Fibroblast of peridontal ligament (primary cell): ENCODE measurements at regions not wholly inside any gene's neighbourhood (a gene's known extent, or its start where the extent isn't known, plus 50 kb on each side); places are given as distances from the start of the nearest gene placed in this dataset.

Source experiments
- DNase-seq: peaks from one replicate; pipeline ENCODE4 v3.0.0-alpha.2; 2010; ENCODE audit errors: extremely low read depth

- DNase-seq = peak; percentile 83
Observed at GRCh38 chr14:65281991-65282895, 130.3 kb upstream of the FUT8 start.

DNA sequence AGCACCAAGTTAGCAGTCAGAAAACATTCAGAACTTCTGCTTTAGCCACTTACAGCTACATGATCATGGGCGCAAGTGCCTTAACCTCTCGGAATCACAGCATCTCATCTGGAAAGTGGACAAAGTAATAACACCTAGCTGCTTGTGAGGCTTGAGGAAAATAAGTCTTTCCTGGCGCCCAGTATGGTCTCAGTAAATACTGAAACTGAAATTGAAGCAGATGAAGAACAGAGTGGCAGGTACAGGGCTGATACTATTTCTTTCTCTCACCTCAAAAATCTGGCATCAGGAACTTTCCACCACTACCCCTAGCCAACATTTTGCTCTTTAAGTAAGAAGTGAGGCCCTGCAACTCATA lies 129.7 kb upstream of the FUT8 start:
- DNase-seq = no peak

DNA sequence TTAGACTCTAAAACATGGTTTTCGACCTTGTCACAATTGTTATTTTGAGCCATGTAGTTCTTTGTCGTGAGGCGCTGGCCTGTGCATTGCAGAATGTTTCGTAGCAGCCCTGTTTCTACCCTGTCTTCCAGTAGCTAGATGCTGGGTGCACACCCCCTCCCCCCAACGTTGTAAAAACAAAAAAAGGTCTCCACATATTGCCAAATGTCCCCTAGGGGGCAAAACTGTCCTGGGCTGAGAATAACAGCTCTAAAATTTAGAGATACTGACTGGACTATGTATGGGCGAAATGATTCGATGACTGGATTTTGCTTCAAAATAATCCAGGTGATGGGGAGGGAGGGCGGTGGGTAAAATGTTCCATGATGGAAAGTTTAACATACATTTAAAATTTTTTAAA lies 126.1 kb upstream of the FUT8 start:
- DNase-seq = peak; percentile 20

GRCh38 chr14:65287264-65288131 lies 125.0 kb upstream of the FUT8 start:
- no peak for DNase-seq

GRCh38 chr14:65290830-65291229 lies 121.7 kb upstream of the FUT8 start:
- DNase-seq = peak; percentile 87

GRCh38 chr14:65291531-65291930 lies 121.0 kb upstream of the FUT8 start:
- DNase-seq = no peak

DNA sequence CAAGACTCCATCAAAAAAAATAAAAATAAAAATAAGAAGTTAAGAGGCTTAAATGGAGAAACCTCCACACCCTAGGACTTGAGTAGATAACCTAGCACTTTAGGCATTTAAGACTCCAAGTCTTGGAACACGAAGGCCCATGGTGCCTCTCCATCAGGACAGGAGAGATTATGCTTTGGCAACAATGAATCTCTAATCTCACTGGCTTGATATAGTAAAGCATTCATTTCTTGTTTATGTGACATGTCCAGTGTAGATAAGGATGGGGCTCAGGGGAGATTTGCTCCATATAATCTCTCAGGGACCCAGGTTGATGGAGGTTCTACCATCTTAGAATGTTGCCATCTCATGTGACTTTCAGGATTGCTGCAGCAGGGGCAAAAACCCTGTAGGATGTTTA lies 117.7 kb upstream of the FUT8 start:
- no peak for DNase-seq

GRCh38 chr14:65296402-65296801 lies 116.1 kb upstream of the FUT8 start:
- DNase-seq = peak; percentile 37

DNA sequence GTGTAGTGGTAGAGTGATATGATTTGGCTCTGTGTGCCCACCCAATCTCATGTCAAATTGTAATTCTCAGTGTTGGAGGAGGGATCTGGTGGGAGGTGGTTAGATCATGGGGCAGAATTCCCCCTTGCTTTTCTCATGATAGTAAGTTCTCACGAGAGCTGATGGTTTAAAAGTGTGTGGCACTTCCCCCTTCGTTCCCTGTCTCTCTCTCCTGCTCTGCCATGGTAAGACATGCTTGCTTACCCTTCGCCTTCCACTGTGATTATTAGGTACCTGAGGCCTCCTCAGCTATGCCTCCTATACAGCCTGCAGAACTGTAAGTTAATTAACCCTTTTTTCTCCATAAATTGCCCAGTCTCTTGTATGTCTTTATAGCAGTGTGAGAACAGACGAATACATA lies 115.7 kb upstream of the FUT8 start:
- DNase-seq = no peak

DNA sequence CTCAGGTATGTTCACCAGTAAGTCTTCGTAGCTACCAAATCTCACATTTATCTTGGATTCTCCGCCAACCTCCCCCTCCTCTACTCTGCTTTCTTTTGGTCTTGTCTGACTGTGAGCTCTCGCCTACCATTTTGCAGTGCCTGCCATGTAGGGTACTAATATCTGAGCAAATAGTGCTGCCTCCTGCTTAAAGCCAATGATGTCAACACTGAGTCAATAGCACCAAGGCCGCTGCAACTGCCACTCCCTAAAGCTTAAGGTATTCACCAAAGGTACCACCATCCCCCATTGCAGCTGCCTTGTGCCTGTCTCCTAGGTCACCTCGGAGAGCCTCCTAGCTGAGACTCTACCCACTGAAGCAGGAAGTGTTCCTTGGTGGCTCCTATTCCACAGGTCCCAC lies 114.8 kb upstream of the FUT8 start:
- no peak for DNase-seq

- no peak for DNase-seq
Observed at GRCh38 chr14:65299826-65300225, 112.7 kb upstream of the FUT8 start.

DNA sequence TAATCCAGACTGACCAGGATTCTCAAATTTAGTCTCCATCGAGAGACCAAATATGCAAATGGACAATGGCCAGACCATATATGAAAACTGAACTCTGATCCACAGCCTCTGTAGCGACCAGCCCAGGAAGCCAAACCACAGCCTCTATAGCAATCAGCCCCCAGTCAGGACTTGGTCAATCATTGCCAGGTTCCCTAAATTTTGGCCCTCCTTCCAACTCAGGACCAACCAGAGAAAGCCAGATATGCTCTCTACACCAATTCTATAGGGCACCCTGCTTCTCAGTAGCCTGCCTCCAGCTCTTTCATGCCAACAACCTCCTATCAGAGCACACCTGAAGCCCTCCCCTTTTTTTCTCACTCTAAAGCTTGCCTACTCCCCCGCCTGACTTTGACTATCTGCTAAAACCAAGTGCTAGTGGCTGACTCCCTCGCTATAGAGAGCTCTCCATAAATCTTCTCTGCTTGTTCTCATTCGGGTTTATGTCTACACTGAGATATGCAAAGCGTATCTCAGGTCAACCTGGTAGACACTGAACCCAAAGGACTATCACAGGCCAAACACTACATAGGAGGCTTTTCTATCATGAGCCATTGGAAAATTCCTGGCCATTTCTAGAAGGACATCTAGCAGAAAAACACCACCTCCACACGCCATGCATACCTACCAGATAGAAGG lies 110.5 kb upstream of the FUT8 start:
- peak; percentile 23 for DNase-seq

DNA sequence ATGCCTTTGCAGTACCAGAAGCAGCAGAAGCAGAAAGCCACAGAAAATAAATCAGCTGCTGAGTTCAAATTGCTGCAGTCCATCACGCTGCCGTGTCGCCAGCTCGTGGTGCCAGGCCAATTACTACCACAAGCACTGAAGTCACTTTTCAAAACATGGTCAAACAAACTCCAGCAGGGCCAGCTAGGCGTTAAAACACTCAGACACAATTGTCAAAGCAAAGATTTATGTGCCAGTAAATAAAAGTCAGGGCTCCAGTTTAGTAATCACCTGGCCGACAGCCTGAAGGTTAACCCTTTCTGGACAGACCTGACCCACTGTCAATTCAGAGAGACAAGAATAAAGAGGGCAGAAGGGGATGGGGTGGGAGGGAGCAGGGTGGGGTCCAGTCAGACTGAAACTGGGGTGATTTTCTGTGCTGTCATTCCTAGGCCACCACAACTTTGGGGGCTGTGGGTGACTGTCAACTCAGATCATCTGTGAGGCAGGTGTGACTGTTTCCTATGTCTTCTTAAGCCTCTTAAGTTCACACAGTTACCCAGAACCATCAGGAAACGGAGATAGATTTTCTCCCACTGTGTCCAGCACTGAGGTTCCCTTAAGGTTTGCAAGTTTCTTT lies 109.8 kb upstream of the FUT8 start:
- no peak for DNase-seq

DNA sequence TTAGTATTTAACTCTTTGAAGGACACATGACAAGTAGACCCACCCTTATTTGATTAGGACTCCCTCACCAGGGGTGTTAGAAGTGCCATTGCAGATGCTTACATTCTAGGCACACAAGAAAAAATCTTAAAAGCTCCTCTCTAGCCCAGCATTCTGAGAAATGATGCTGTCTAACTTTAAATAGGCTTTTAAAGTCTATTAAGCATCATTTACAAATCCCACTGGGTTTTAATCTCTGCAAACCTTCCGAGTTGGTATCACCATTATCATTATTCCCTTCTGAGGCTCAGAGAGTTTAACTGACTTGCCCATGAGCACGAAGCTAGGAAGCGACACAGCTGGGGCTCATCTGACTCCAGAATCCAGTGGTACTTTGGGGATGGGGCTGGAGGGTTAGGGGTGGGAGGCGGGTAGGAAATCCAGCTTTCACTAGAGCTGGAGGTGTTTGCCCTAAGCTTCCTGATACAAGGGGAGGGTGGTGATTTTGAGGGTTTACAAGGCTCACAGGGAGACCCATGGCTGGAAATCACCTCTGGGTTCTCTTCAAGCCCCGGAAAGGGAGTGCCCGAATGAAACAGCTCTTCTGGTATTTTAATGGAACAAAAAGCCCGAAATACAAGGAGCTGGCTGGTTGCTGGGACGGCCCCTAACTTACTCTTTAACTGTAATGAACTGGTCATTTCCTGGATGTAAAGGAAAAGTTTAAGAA lies 109.2 kb upstream of the FUT8 start:
- DNase-seq = no peak

GRCh38 chr14:65303899-65304222 lies 108.7 kb upstream of the FUT8 start:
- no peak for DNase-seq

DNA sequence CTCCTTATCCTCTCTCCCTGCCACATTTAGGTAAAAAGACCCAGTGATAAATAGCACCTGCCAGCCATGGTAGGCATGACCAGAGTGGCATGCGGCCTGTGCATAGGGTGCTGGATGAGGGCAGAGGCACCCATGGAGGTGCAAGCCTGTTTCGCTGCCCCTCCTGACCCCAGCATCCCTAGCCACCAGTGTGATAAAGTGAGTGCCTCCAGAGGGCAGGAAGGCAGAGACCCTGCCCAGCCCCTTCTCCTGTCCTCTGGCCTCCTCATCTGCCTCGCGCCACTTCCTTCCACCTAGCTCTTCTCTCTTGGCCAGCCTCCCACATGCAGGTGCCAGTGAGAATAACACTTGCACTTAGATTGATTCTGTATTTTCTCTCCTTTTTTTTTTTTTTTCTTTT lies 108.3 kb upstream of the FUT8 start:
- DNase-seq = no peak

- no peak for DNase-seq
Observed at GRCh38 chr14:65304963-65305362, 107.6 kb upstream of the FUT8 start.

DNA sequence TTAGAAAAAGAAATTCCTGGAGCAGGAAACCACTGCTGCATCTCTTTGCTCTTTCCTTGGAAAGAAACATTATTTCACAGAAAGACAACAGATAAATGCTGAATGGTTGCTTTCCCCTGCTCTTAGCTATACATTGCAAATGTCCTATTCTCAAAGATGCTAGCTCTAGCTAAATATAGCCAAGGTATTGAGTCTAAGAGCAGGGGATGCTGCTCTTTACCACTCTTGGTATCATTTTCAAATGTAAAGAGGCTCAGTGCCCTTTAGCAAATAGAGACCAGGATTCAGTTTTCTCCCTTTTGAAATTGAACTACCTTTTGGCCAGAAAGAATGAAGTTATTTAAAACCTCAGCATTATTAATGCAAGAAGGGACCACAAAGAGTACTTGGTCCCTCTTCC lies 104.0 kb upstream of the FUT8 start:
- DNase-seq = no peak

DNA sequence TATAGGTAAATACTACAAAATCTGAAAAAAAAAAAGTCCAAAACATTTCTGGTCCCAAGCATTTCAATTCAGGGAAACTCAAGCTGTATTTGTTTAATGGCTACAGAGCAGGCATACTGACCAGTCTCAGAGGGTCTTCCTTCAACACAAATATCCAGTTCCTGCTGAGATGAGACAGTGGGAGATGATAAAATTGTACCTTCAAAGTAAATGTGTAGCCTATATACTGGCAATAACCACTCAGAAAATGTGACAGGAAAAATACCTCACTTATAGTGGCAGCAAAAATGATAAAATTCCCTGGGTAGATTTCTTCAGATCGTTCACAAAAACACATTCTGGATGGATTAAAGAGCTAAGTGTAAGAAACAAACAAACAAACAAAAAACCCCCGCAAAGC lies 102.0 kb upstream of the FUT8 start:
- no peak for DNase-seq

- no peak for DNase-seq
Observed at GRCh38 chr14:65312859-65313258, 99.7 kb upstream of the FUT8 start.
